ENCODE measurements at regions not wholly inside any gene's neighbourhood (a gene's known extent, or its start where the extent isn't known, plus 50 kb on each side); places are given as distances from the start of the nearest gene placed in this dataset.
A peak's percentile ranks its signal among the peaks of the same experiment; 100 is the strongest.
"Not testable (repeated sequence)": the region's sequence is repeated elsewhere in the genome, so short reads cannot be mapped to it uniquely, and the experiment has no call there.

- Histone ChIP-seq H3K27me3 (no peaks in the 10 kb centered on the region), H3K4me1 (replicated peaks in 1 of 2) (no peaks in the 10 kb centered on the region), H3K36me3 (replicated peaks in 1 of 2) (no peaks in the 10 kb centered on the region), H3K27ac (no peak overlapping the region), H3K9me3 (replicated peaks in 1 of 3) (no peaks in the 10 kb centered on the region), H3K4me3 (no peak overlapping the region)
- TF ChIP-seq, protein P1, sequence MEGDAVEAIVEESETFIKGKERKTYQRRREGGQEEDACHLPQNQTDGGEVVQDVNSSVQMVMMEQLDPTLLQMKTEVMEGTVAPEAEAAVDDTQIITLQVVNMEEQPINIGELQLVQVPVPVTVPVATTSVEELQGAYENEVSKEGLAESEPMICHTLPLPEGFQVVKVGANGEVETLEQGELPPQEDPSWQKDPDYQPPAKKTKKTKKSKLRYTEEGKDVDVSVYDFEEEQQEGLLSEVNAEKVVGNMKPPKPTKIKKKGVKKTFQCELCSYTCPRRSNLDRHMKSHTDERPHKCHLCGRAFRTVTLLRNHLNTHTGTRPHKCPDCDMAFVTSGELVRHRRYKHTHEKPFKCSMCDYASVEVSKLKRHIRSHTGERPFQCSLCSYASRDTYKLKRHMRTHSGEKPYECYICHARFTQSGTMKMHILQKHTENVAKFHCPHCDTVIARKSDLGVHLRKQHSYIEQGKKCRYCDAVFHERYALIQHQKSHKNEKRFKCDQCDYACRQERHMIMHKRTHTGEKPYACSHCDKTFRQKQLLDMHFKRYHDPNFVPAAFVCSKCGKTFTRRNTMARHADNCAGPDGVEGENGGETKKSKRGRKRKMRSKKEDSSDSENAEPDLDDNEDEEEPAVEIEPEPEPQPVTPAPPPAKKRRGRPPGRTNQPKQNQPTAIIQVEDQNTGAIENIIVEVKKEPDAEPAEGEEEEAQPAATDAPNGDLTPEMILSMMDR (IDR thresholded peaks at IDR 0.05): no peak
- no peak for TF ChIP-seq POLR2A (IDR thresholded peaks at IDR 0.05)
- DNase-seq: peak in 2 of 7 donors; percentile 6 to 35
- WGBS, 4 donors: 74 to 79% (median 76%) methylated on average over 24 of the region's 24 CpGs
- intact Hi-C loops (cut with DNase I): loop anchor here in 1 of 2 donors (10.0 kb wide), 1 partner anchor 267 kb away; no protein-coding TSS in a partner anchor
These were observed 415.1 kb downstream of the TMEM121 start for GRCh38 chr14:105941226-105942166.

DNA sequence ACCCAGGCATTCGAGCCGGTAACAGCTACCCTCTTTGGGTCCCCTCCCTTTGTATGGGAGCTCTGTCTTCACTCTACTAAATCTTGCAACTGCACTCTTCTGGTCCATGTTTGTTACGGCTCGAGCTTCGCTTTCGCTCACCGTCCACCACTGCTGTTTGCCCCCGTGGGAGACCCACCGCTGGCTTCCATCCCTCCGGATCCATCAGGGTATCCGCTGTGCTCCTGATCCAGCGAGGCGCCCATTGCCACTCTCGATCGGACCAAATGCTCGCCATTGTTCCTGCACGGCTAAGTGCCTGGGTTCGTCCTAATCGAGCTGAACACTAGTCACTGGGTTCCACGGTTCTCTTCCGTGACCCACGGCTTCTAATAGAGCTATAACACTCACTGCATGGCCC, 416.3 kb downstream of the TMEM121 start:
- H3K9me3 ChIP-seq (replicated peaks in 1 of 3); H3K27me3 ChIP-seq; H3K4me3 ChIP-seq; H3K4me1 ChIP-seq (replicated peaks in 1 of 2); H3K27ac ChIP-seq; H3K36me3 ChIP-seq (replicated peaks in 1 of 2): not testable (repeated sequence)
- intact Hi-C loops (cut with DNase I): loop anchor here in 1 of 2 donors (10.0 kb wide), 1 partner anchor 268 kb away; no protein-coding TSS in a partner anchor
- 81 to 82% (median 82%) methylated on average over 22 of the region's 22 CpGs for WGBS, 4 donors
- peak in 1 of 7 donors; percentile 27 for DNase-seq

- 67 to 72% (median 69%) methylated on average over 12 of the region's 12 CpGs for WGBS, 4 donors
- no peak for TF ChIP-seq POLR2A (IDR thresholded peaks at IDR 0.05)
- TF ChIP-seq, protein P1 (IDR thresholded peaks at IDR 0.05): no peak
- H3K27ac ChIP-seq: no peak overlapping the region
- no peaks in the 10 kb centered on the region for H3K9me3 ChIP-seq (replicated peaks in 1 of 3)
- H3K36me3 ChIP-seq (replicated peaks in 1 of 2): no peaks in the 10 kb centered on the region
- H3K27me3 ChIP-seq: no peaks in the 10 kb centered on the region
- H3K4me1 ChIP-seq (replicated peaks in 1 of 2): no peaks in the 10 kb centered on the region
- peak in 1 of 7 donors; percentile 27 for DNase-seq
- intact Hi-C loops (cut with DNase I): loop anchor here in 1 of 2 donors (10.0 kb wide), 1 partner anchor 269 kb away; no protein-coding TSS in a partner anchor
- H3K4me3 ChIP-seq: no peak overlapping the region
These were observed 417.7 kb downstream of the TMEM121 start for GRCh38 chr14:105943973-105944602.

DNA sequence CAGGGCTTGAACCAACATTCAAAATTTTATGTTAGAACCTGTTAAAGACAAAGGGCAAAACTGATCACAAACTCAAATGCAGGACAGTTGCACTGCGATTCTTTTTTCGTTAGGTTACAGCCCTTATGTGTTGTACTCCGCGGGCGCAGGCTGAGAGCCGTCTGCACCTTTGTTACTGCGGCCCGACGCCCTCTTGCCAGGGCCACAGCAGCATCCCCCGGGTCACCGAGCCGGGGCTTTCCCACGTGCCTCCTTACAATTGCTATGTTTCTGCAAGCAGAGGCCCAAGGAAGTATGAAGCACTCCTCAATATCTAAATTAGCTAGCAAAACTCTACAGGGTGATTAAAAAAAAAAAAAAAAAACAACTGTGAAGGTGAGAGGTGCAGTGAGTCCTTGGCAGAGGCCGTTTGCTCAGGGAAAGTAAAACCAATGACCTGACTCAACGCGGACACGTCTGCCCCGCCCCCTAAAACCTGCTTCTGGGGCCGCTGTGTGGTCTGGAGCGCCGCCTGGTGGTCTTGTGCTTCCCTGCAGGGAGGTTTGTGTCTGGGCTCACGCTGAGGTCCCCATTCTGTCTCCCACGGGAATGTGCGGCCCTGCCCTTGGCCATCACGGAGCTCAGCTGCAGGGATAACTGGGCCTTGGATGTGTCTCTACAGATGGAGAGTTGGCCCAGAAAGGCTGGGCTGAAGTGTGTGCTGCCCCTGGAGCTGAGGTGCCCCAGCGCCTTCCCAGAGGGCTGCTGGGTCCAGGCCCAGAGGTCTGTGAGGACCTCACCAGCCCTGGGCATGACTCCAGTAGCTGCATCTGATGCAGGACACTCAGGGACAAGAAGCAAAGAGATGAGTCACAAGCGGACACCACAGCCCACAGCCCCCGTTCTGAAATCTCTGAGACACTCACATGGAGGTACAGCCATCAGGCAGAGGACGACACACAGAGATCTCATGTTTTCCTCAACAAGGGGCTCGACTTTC, 418.5 kb downstream of the TMEM121 start:
- intact Hi-C loops (cut with DNase I): loop anchor here in 1 of 2 donors (10.0 kb wide), 1 partner anchor 270 kb away; no protein-coding TSS in a partner anchor
- TF ChIP-seq POLR2A (IDR thresholded peaks at IDR 0.05): no peak
- TF ChIP-seq, protein P1 (IDR thresholded peaks at IDR 0.05): peak; percentile 63 to 82 (median 76)
- Histone ChIP-seq H3K4me3 (no peak overlapping the region), H3K9me3 (replicated peaks in 1 of 3) (no peaks in the 10 kb centered on the region), H3K27me3 (no peaks in the 10 kb centered on the region), H3K27ac (no peak overlapping the region), H3K36me3 (replicated peaks in 1 of 2) (no peaks in the 10 kb centered on the region), H3K4me1 (replicated peaks in 1 of 2) (no peaks in the 10 kb centered on the region)
- DNase-seq: peak; percentile 36 to 74 (median 71)
- WGBS, 4 donors: 45 to 51% (median 50%) methylated on average over 21 to 30 of the region's 30 CpGs
